ENCODE measurements at regions not wholly inside any gene's neighbourhood (a gene's known extent, or its start where the extent isn't known, plus 50 kb on each side); places are given as distances from the start of the nearest gene placed in this dataset.

- no peak for DNase-seq (ENCODE audit: insufficient read length, low spot score)
- no peak for TF ChIP-seq CTCF (IDR thresholded peaks at IDR 0.05; ENCODE audit: insufficient read depth, missing control alignments)
- no peak for FAIRE-seq
Observed at GRCh38 chr10:53749439-53749838, 976.9 kb upstream of the MBL2 start.

GRCh38 chr10:53748319-53748718 lies 975.7 kb upstream of the MBL2 start:
- DNase-seq (ENCODE audit: insufficient read length, low spot score): no peak
- TF ChIP-seq CTCF (IDR thresholded peaks at IDR 0.05; ENCODE audit: insufficient read depth, missing control alignments): no peak
- no peak for FAIRE-seq

GRCh38 chr10:53744746-53745145 lies 972.2 kb upstream of the MBL2 start:
- TF ChIP-seq CTCF (IDR thresholded peaks at IDR 0.05; ENCODE audit: insufficient read depth, missing control alignments): no peak
- FAIRE-seq (no peak), DNase-seq (ENCODE audit: insufficient read length, low spot score) (no peak)

- no peak for TF ChIP-seq CTCF (IDR thresholded peaks at IDR 0.05; ENCODE audit: insufficient read depth, missing control alignments)
- DNase-seq (ENCODE audit: insufficient read length, low spot score): no peak
- no peak for FAIRE-seq
Observed at GRCh38 chr10:53744176-53744575, 971.6 kb upstream of the MBL2 start.

GRCh38 chr10:53737132-53737531 lies 964.5 kb upstream of the MBL2 start:
- no peak for TF ChIP-seq CTCF (IDR thresholded peaks at IDR 0.05; ENCODE audit: insufficient read depth, missing control alignments)
- DNase-seq (ENCODE audit: insufficient read length, low spot score): no peak
- no peak for FAIRE-seq

GRCh38 chr10:53726921-53727320 lies 954.3 kb upstream of the MBL2 start:
- TF ChIP-seq CTCF (IDR thresholded peaks at IDR 0.05; ENCODE audit: insufficient read depth, missing control alignments): no peak
- DNase-seq (ENCODE audit: insufficient read length, low spot score): no peak
- FAIRE-seq: no peak

- no peak for DNase-seq (ENCODE audit: insufficient read length, low spot score)
- no peak for FAIRE-seq
- TF ChIP-seq CTCF (IDR thresholded peaks at IDR 0.05; ENCODE audit: insufficient read depth, missing control alignments): no peak
Observed at GRCh38 chr10:53724581-53724980, 952.0 kb upstream of the MBL2 start.
